ENCODE measurements at regions not wholly inside any gene's neighbourhood (a gene's known extent, or its start where the extent isn't known, plus 50 kb on each side); places are given as distances from the start of the nearest gene placed in this dataset.
"Not testable (repeated sequence)": the region's sequence is repeated elsewhere in the genome, so short reads cannot be mapped to it uniquely, and the experiment has no call there.

DNA sequence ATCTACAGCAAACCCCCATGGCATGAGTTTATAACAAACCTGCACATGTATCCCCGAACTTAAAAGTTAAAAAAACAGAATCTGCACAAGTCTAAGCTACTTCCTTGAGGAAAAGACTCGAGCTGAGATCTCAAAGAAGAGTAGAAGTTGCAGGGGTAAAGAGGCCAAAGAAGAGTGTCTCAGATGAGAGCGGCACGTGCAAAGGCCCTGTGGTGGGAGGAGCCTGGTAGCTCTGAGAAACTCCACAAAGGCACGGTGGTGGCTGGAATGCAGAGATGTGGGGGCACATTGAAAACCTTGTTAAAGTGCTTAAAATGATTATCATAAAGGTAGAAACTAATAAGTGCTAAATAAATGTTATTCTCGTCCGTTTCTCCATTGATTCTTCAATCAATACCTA is 103.2 kb upstream of the GRK3 start:
- Histone ChIP-seq H3K27ac (no peak overlapping the region), H3K36me3 (peaks cover 35% of the 10 kb centered on the region), H3K4me3 (ENCODE audit: low read depth, low read length) (no peak overlapping the region), H3K9me3 (ENCODE audit: severe bottlenecking) (no peaks in the 10 kb centered on the region), H3K27me3 (ENCODE audit: insufficient read depth, low read depth, severe bottlenecking) (no peaks in the 10 kb centered on the region)
- TF ChIP-seq CTCF (IDR thresholded peaks at IDR 0.05; ENCODE audit: low read depth, low read length): no peak
- DNase-seq: no peak

DNA sequence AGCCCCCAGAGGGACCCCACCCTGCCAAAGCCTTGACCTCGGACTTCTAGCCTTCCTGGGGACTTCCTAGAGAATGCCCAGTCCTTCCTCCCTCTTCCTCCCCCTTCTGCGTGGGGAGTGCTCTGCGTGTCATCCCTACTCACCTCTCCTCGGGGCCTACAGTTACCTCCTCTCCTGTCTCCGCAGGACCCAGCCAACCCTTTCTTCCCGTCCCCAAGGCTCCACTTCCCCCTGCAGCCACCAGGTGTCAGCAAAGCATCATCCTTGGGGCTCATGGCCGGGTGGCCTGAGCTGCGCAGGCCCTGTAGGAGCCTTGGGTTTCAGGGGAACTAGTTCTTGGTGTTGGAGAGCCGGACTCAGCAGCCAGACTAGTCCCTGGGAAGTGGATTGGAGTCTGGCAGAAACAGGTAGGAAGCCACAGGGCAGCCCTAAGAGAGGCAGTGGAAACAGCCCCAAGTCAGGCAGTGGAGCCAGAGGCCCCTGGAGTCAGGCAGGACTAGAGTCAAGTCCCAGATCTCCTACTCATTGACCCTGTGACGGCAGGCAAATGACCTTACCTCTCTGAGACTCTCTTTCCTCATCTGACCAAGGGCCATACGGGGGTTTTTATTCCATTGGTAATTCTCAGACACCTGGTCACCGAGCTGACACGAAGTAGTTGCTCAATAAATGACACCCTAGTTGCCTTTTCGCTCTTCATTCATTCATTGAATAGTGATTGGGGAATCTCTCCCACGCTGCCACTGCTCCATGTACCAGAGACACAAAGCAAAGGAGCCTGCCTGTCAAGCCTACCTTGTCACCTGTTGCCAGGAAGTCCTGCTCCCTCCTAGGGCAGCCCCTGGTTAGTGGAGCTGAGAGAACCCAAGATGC is 101.8 kb upstream of the GRK3 start:
- H3K36me3 ChIP-seq: peaks cover 32% of the 10 kb centered on the region
- peak; percentile 88 for DNase-seq
- H3K4me3 ChIP-seq (ENCODE audit: low read depth, low read length); H3K27ac ChIP-seq; H3K27me3 ChIP-seq (ENCODE audit: insufficient read depth, low read depth, severe bottlenecking); H3K9me3 ChIP-seq (ENCODE audit: severe bottlenecking): not testable (repeated sequence)
- TF ChIP-seq CTCF (IDR thresholded peaks at IDR 0.05; ENCODE audit: low read depth, low read length): peak; percentile 97

- H3K27ac ChIP-seq; H3K27me3 ChIP-seq (ENCODE audit: insufficient read depth, low read depth, severe bottlenecking); H3K4me3 ChIP-seq (ENCODE audit: low read depth, low read length); DNase-seq; H3K9me3 ChIP-seq (ENCODE audit: severe bottlenecking): not testable (repeated sequence)
- peaks cover 32% of the 10 kb centered on the region for H3K36me3 ChIP-seq
Observed at GRCh38 chr22:25463347-25463628, 101.2 kb upstream of the GRK3 start.

DNA sequence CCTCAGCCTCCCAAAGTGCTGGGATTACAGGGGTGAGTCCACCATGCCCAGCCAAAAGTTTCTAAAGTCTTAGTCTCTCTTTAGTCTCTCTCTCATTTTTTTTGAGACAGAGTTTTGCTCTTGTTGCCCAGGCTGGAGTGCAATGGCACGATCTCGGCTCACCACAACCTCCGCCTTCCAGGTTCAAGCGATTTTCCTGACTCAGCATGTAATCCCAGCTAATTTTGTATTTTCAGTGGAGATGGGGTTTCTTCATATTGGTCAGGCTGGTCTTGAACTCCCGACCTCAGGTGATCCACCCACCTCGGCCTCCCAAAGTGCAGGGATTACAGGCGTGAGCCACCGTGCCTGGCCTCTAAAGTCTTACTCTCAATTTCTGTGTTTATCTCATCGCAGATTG is 100.1 kb upstream of the GRK3 start:
- H3K4me3 ChIP-seq (ENCODE audit: low read depth, low read length); DNase-seq; H3K27me3 ChIP-seq (ENCODE audit: insufficient read depth, low read depth, severe bottlenecking); H3K27ac ChIP-seq; H3K9me3 ChIP-seq (ENCODE audit: severe bottlenecking): not testable (repeated sequence)
- peaks cover 28% of the 10 kb centered on the region for H3K36me3 ChIP-seq

- Histone ChIP-seq H3K4me3 (ENCODE audit: low read depth, low read length) (no peak overlapping the region), H3K27me3 (ENCODE audit: insufficient read depth, low read depth, severe bottlenecking) (no peaks in the 10 kb centered on the region), H3K9me3 (ENCODE audit: severe bottlenecking) (no peaks in the 10 kb centered on the region), H3K36me3 (peaks cover 12% of the 10 kb centered on the region), H3K27ac (no peak overlapping the region)
- TF ChIP-seq CTCF (IDR thresholded peaks at IDR 0.05; ENCODE audit: low read depth, low read length): no peak
- no peak for DNase-seq
Observed at GRCh38 chr22:25465949-25466348, 98.5 kb upstream of the GRK3 start.

GRCh38 chr22:25472382-25472781 is 92.1 kb upstream of the GRK3 start:
- peaks cover 4% of the 10 kb centered on the region for H3K9me3 ChIP-seq (ENCODE audit: severe bottlenecking)
- peaks cover 7% of the 10 kb centered on the region for H3K36me3 ChIP-seq
- no peak overlapping the region for H3K27ac ChIP-seq
- no peak overlapping the region for H3K4me3 ChIP-seq (ENCODE audit: low read depth, low read length)
- no peaks in the 10 kb centered on the region for H3K27me3 ChIP-seq (ENCODE audit: insufficient read depth, low read depth, severe bottlenecking)
- DNase-seq: no peak
- no peak for TF ChIP-seq CTCF (IDR thresholded peaks at IDR 0.05; ENCODE audit: low read depth, low read length)
